Testis (tissue), 2 donors: ENCODE measurements at regions not wholly inside any gene's neighbourhood (a gene's known extent, or its start where the extent isn't known, plus 50 kb on each side); places are given as distances from the start of the nearest gene placed in this dataset.

Experiments
- POLR2A ChIP-seq: fragments of 450-650 bp; IDR thresholded peaks from one replicate; pipeline ENCODE4 v1.6.1; 2017; ENCODE audit warnings: antibody characterized with exemption, mild to moderate bottlenecking, moderate library complexity
- TF ChIP-seq, protein P1 (sequence below), 3 experiments: fragments of 450-650 bp in 2 of 3; fragments of 200-600 bp in 1 of 3; sonication (generic) in 1 of 3; IDR thresholded peaks; one replicate each; pipeline ENCODE4 v1.5.1; 2016 to 2019; ENCODE audit warnings: antibody characterized with exemption in 3 of 3, mild to moderate bottlenecking in 2 of 3, moderate library complexity in 1 of 3

DNA sequence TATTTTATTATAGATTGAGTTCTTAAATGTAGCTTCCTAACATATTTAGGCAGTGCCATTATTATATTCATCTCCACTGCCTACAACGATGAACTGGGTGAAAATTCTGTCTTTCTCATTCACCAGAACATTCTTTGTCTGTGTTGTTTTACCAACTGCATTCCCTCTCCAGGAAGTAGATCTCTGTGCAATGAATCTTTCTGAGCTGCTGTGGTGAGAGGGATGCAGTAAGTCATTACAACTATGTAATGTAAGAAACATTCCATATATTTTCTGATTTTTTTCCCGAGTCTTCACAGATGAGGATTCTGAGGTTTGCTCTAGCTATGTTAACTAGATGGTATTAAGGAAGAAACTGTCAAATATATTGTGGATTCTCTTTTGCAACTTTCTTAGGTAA is 811.9 kb upstream of the PCDH7 start:
- TF ChIP-seq, protein P1, sequence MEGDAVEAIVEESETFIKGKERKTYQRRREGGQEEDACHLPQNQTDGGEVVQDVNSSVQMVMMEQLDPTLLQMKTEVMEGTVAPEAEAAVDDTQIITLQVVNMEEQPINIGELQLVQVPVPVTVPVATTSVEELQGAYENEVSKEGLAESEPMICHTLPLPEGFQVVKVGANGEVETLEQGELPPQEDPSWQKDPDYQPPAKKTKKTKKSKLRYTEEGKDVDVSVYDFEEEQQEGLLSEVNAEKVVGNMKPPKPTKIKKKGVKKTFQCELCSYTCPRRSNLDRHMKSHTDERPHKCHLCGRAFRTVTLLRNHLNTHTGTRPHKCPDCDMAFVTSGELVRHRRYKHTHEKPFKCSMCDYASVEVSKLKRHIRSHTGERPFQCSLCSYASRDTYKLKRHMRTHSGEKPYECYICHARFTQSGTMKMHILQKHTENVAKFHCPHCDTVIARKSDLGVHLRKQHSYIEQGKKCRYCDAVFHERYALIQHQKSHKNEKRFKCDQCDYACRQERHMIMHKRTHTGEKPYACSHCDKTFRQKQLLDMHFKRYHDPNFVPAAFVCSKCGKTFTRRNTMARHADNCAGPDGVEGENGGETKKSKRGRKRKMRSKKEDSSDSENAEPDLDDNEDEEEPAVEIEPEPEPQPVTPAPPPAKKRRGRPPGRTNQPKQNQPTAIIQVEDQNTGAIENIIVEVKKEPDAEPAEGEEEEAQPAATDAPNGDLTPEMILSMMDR (IDR thresholded peaks at IDR 0.05), result no peak
- no peak for TF ChIP-seq POLR2A
